OCI-LY1 (cell line): ENCODE measurements at regions not wholly inside any gene's neighbourhood (a gene's known extent, or its start where the extent isn't known, plus 50 kb on each side); places are given as distances from the start of the nearest gene placed in this dataset.

Experiments used
- H2AFZ ChIP-seq: fragments of 200-600 bp; sonication (generic), shearing (Covaris generic); 2 replicates; pipeline ENCODE4 v1.6.0; 2014; ENCODE audit warnings: antibody characterized with exemption, mild to moderate bottlenecking, low read length
- H3F3A ChIP-seq: fragments of 200-600 bp; sonication (generic), shearing (Covaris generic); 2 replicates; pipeline ENCODE4 v1.6.0; 2014; ENCODE audit warnings: mild to moderate bottlenecking, antibody characterized with exemption, low read length, moderate library complexity; ENCODE audit not compliant: insufficient read depth
- H3K27ac ChIP-seq: fragments of 200-600 bp; sonication (generic); 2 replicates; pipeline ENCODE4 v1.5.1; 2014; ENCODE audit warnings: low read length, mixed run types, mild to moderate bottlenecking, low read depth; ENCODE audit not compliant: poor library complexity, severe bottlenecking
- H3K27me3 ChIP-seq: fragments of 200-600 bp; sonication (generic); 2 replicates; pipeline ENCODE4 v1.6.0; 2014; ENCODE audit warnings: antibody characterized with exemption, mild to moderate bottlenecking, low read length, moderate library complexity; ENCODE audit not compliant: insufficient read depth
- H3K36me3 ChIP-seq: fragments of 200-600 bp; sonication (generic); 2 replicates; pipeline ENCODE4 v1.6.1; 2014; ENCODE audit warnings: mild to moderate bottlenecking, antibody characterized with exemption, low read length, moderate library complexity, mixed read lengths; ENCODE audit not compliant: insufficient read depth
- H3K4me1 ChIP-seq: fragments of 200-600 bp; sonication (generic); 2 replicates; pipeline ENCODE4 v1.5.1; 2014; ENCODE audit warnings: mild to moderate bottlenecking, low read length, moderate library complexity; ENCODE audit not compliant: insufficient read depth, severe bottlenecking
- H3K4me2 ChIP-seq: fragments of 200-600 bp; sonication (generic), shearing (Covaris generic); 2 replicates; pipeline ENCODE4 v1.6.1; 2014; ENCODE audit warnings: low read length
- H3K4me3 ChIP-seq: fragments of 200-600 bp; sonication (generic); 2 replicates; pipeline ENCODE4 v1.5.1; 2014; ENCODE audit warnings: low read length, low read depth, mild to moderate bottlenecking, mixed read lengths; ENCODE audit not compliant: poor library complexity, severe bottlenecking
- H3K79me2 ChIP-seq: fragments of 200-600 bp; shearing (Covaris generic); 2 replicates; pipeline ENCODE4 v1.6.1; 2016; ENCODE audit warnings: mixed run types, low read length, mixed read lengths; ENCODE audit not compliant: insufficient read depth
- H3K9ac ChIP-seq: fragments of 200-600 bp; sonication (generic), shearing (Covaris generic); 2 replicates; pipeline ENCODE4 v1.6.1; 2014; ENCODE audit warnings: mild to moderate bottlenecking, low read length, mixed read lengths
- H3K9me2 ChIP-seq: fragments of 200-600 bp; sonication (generic), shearing (Covaris generic); 2 replicates; pipeline ENCODE4 v1.6.1; 2014; ENCODE audit warnings: low read depth, mild to moderate bottlenecking, low read length, mixed read lengths
- H3K9me3 ChIP-seq: fragments of 200-600 bp; shearing (Covaris generic); 2 replicates; pipeline ENCODE4 v1.6.1; 2014; ENCODE audit warnings: low read length, mixed read lengths
- H4K20me1 ChIP-seq: fragments of 200-600 bp; sonication (generic), shearing (Covaris generic); 2 replicates; pipeline ENCODE4 v1.6.0; 2016; ENCODE audit warnings: mild to moderate bottlenecking, low read length; ENCODE audit not compliant: insufficient read depth
- CTCF ChIP-seq: fragments of 200-600 bp; sonication (generic), shearing (Covaris generic); IDR thresholded peaks from 2 replicates; pipeline ENCODE4 v1.5.1; 2017; ENCODE audit warnings: mild to moderate bottlenecking, antibody characterized with exemption, low read length, moderate library complexity, mixed read lengths
- EZH2 ChIP-seq: fragments of 200-600 bp; sonication (generic), shearing (Covaris generic); IDR thresholded peaks from 2 replicates; pipeline ENCODE4 v1.8.0; 2017; ENCODE audit warnings: borderline replicate concordance, mixed run types, mild to moderate bottlenecking, antibody characterized with exemption, low read length, moderate library complexity, mixed read lengths

DNA sequence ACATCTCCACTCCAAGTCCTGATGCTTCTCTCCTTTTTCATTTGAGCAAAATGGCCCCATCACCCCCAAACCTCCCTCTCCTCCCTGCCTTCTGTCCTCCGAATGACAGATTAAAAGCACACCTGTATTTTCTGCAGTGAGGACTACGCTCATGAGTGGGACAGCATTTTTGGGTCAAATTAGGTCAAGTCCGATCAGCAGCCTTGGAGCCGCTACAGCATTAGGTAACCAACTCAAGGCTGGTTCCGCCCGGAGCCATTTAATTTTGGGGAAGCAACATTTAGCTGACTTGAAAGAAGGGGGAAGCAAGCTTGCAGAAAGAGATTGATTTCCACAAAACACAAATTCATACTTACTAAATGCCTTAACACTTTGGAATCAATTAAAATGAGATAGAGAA is 324.1 kb upstream of the CDH5 start:
- Histone ChIP-seq H3K9ac (no peak overlapping the region), H4K20me1 (no peaks in the 10 kb centered on the region), H3F3A (no peaks in the 10 kb centered on the region), H3K79me2 (no peaks in the 10 kb centered on the region), H3K27ac (no peak overlapping the region), H3K4me2 (no peak overlapping the region), H3K4me3 (no peak overlapping the region), H3K27me3 (no peaks in the 10 kb centered on the region), H3K9me2 (no peaks in the 10 kb centered on the region), H3K9me3 (no peaks in the 10 kb centered on the region), H3K36me3 (no peaks in the 10 kb centered on the region), H3K4me1 (no peaks in the 10 kb centered on the region), H2AFZ (no peak overlapping the region)
- TF ChIP-seq CTCF, result no peak
- no peak for TF ChIP-seq EZH2

DNA sequence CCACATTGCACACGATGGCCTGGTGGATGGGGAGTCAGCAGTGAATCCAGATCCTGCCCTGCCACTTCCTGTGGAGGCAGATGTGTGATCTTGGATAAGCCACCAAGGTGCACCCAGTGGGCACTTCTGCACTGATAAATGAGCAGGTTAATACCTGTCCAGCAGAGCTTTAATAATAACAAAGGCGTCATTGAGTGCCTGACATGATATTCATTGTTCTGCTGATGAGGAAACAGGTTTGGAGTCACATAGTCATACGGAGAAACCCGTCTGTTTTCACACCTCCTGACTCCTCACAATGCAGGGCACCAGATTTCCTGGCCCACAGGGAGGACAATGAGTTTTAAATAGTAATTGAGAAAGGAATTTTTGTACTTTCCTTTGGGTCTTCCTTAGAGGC is 324.6 kb upstream of the CDH5 start:
- H3K36me3 ChIP-seq, result no peaks in the 10 kb centered on the region
- H3K27me3 ChIP-seq, result no peaks in the 10 kb centered on the region
- no peaks in the 10 kb centered on the region for H4K20me1 ChIP-seq
- no peak overlapping the region for H3K4me2 ChIP-seq
- no peaks in the 10 kb centered on the region for H3K9me2 ChIP-seq
- H3F3A ChIP-seq, result no peaks in the 10 kb centered on the region
- TF ChIP-seq EZH2 (no peak), CTCF (no peak)
- H3K79me2 ChIP-seq, result no peaks in the 10 kb centered on the region
- H3K9me3 ChIP-seq, result no peaks in the 10 kb centered on the region
- no peaks in the 10 kb centered on the region for H3K4me1 ChIP-seq
- no peak overlapping the region for H2AFZ ChIP-seq
- no peak overlapping the region for H3K4me3 ChIP-seq
- H3K9ac ChIP-seq, result no peak overlapping the region
- no peak overlapping the region for H3K27ac ChIP-seq

DNA sequence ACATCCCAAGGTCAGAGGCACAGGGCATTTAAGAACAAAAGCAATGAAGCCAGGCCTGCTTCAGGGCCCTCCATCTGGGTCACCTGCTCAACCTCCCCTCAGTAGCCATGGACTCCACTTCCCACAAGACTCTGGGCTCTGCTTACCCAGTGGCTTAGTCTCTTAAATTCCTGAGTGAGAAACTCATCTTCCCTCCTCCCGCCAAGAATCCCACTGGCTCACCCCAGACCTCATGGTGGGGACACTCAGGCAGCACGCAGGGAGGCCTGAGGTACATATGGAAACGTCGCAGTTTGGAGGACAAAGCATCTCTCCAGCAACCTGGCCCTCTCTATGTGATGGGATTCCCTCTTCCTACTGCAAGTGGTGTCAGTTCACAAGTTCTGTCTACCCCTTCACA is 326.7 kb upstream of the CDH5 start:
- Histone ChIP-seq H3K4me3 (no peak overlapping the region), H3K27ac (no peak overlapping the region), H3K36me3 (no peaks in the 10 kb centered on the region), H3K4me2 (no peak overlapping the region), H3K9me2 (no peaks in the 10 kb centered on the region), H4K20me1 (no peaks in the 10 kb centered on the region), H3K9ac (no peak overlapping the region), H3K27me3 (no peaks in the 10 kb centered on the region), H2AFZ (no peak overlapping the region), H3F3A (no peaks in the 10 kb centered on the region), H3K79me2 (no peaks in the 10 kb centered on the region), H3K9me3 (no peaks in the 10 kb centered on the region), H3K4me1 (no peaks in the 10 kb centered on the region)
- TF ChIP-seq CTCF, result no peak
- no peak for TF ChIP-seq EZH2
